ENCODE measurements at regions not wholly inside any gene's neighbourhood (a gene's known extent, or its start where the extent isn't known, plus 50 kb on each side); places are given as distances from the start of the nearest gene placed in this dataset.

GRCh38 chr4:108227923-108228322, 59.2 kb upstream of the LEF1 start:
- intact Hi-C loops (cut with micrococcal nuclease) = no loop called here
- no peak overlapping the region for H3K27ac ChIP-seq (ENCODE audit: low read length in 2 of 2)

DNA sequence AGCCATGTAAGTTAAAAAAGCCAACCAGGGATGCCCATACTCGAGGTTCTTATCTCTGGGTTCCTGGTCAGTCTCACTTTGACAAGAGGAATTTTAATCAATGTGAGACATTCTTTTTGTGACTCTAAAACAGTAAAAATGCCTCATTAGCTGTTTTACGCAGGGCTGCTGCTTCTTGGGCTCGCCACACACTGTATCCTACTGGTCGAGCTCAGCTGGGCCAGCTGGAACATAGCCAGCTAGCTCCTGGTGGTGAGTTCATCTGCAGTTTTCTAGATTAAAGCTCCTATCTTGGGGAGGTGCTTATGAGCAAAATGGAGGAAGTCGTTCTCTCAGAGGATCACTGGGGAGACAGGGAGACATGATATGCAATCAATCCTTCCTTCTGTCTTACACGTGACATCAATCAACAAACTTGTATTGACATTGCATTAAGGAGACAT, 55.9 kb upstream of the LEF1 start:
- Histone ChIP-seq H3K4me3 (ENCODE audit: control extremely low read depth in 1 of 5, extremely low read depth in 1 of 5, insufficient read depth in 1 of 5, low read depth in 2 of 5, low read length in 4 of 5) (no peak overlapping the region), H3K4me2 (replicated peaks; ENCODE audit: low read depth, low read length, poor library complexity, severe bottlenecking) (no peak overlapping the region), H3K36me3 (replicated peaks in 1 of 2; ENCODE audit: control extremely low read depth in 1 of 2, control insufficient read depth in 1 of 2, extremely low read depth in 1 of 2, insufficient read depth in 2 of 2, low read length in 1 of 2) (no peaks in the 10 kb centered on the region), H3K27ac (ENCODE audit: low read length in 2 of 2) (no peak overlapping the region), H3K79me2 (ENCODE audit: control insufficient read depth, insufficient read depth, low read length) (no peaks in the 10 kb centered on the region), H3K4me1 (ENCODE audit: control insufficient read depth in 2 of 2, insufficient read depth in 2 of 2, low read length in 2 of 2) (no peaks in the 10 kb centered on the region), H3K9me3 (ENCODE audit: control extremely low read depth in 1 of 3, control insufficient read depth in 2 of 3, insufficient read depth in 1 of 3, low read length in 2 of 3) (peaks cover 0 to 4% (median 3%) of the 10 kb centered on the region in 3 donors), H3K27me3 (replicated peaks in 1 of 4; ENCODE audit: control extremely low read depth in 1 of 4, control insufficient read depth in 3 of 4, insufficient read depth in 4 of 4, low read length in 3 of 4) (no peaks in the 10 kb centered on the region), H3K9ac (ENCODE audit: low read length) (no peak overlapping the region), H2AFZ (ENCODE audit: insufficient read depth, low read depth, low read length, poor library complexity, severe bottlenecking) (no peak overlapping the region), H4K20me1 (ENCODE audit: control insufficient read depth, insufficient read depth, low read length, poor library complexity, severe bottlenecking) (no peaks in the 10 kb centered on the region)
- peaks cover 4% of the 10 kb centered on the region for H3K9me3 Mint-ChIP-seq (ENCODE audit: insufficient read depth)
- 84% methylated on average over 4 of the region's 6 CpGs for WGBS (ENCODE audit: insufficient coverage)
- intact Hi-C loops (cut with micrococcal nuclease) = no loop called here
- DNase-seq = no peak
- no peaks in the 10 kb centered on the region for H3K4me1 Mint-ChIP-seq
- H3K27me3 Mint-ChIP-seq = no peaks in the 10 kb centered on the region
- no peak overlapping the region for H3K27ac Mint-ChIP-seq
- ATAC-seq (ENCODE audit: low read depth) = no peak
- TF ChIP-seq, protein P1, sequence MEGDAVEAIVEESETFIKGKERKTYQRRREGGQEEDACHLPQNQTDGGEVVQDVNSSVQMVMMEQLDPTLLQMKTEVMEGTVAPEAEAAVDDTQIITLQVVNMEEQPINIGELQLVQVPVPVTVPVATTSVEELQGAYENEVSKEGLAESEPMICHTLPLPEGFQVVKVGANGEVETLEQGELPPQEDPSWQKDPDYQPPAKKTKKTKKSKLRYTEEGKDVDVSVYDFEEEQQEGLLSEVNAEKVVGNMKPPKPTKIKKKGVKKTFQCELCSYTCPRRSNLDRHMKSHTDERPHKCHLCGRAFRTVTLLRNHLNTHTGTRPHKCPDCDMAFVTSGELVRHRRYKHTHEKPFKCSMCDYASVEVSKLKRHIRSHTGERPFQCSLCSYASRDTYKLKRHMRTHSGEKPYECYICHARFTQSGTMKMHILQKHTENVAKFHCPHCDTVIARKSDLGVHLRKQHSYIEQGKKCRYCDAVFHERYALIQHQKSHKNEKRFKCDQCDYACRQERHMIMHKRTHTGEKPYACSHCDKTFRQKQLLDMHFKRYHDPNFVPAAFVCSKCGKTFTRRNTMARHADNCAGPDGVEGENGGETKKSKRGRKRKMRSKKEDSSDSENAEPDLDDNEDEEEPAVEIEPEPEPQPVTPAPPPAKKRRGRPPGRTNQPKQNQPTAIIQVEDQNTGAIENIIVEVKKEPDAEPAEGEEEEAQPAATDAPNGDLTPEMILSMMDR (IDR thresholded peaks at IDR 0.05) = no peak
- TF ChIP-seq EZH2 (IDR thresholded peaks at IDR 0.05; ENCODE audit: borderline replicate concordance, insufficient read depth, low read depth, low read length, poor library complexity, severe bottlenecking) = no peak
- ChIA-PET POLR2A (no interaction called here), CTCF (no interaction called here)
- no peak overlapping the region for H3K4me3 Mint-ChIP-seq

More at GRCh38 chr4:108227923-108228322, 59.2 kb upstream of the LEF1 start:
- CTCF ChIA-PET = no interaction called here
- H3K27me3 ChIP-seq (replicated peaks in 1 of 4; ENCODE audit: control extremely low read depth in 1 of 4, control insufficient read depth in 3 of 4, insufficient read depth in 4 of 4, low read length in 3 of 4) = no peaks in the 10 kb centered on the region
- H3K9ac ChIP-seq (ENCODE audit: low read length) = no peak overlapping the region
- ATAC-seq (ENCODE audit: low read depth) (no peak), DNase-seq (no peak)
- no peaks in the 10 kb centered on the region for H3K4me1 Mint-ChIP-seq
- H3K27ac Mint-ChIP-seq = no peak overlapping the region
- peaks cover 6% of the 10 kb centered on the region for H3K9me3 Mint-ChIP-seq (ENCODE audit: insufficient read depth)
- no peak overlapping the region for H3K4me3 Mint-ChIP-seq
- WGBS (ENCODE audit: insufficient coverage) = 0% methylated on average over 1 of the region's 4 CpGs
- no peaks in the 10 kb centered on the region for H3K4me1 ChIP-seq (ENCODE audit: control insufficient read depth in 2 of 2, insufficient read depth in 2 of 2, low read length in 2 of 2)
- H3K36me3 ChIP-seq (replicated peaks in 1 of 2; ENCODE audit: control extremely low read depth in 1 of 2, control insufficient read depth in 1 of 2, extremely low read depth in 1 of 2, insufficient read depth in 2 of 2, low read length in 1 of 2) = no peaks in the 10 kb centered on the region
- no peaks in the 10 kb centered on the region for H3K79me2 ChIP-seq (ENCODE audit: control insufficient read depth, insufficient read depth, low read length)
- no peaks in the 10 kb centered on the region for H3K27me3 Mint-ChIP-seq
- no peak overlapping the region for H2AFZ ChIP-seq (ENCODE audit: insufficient read depth, low read depth, low read length, poor library complexity, severe bottlenecking)
- TF ChIP-seq, protein P1 (IDR thresholded peaks at IDR 0.05) = no peak
- no peak for TF ChIP-seq EZH2 (IDR thresholded peaks at IDR 0.05; ENCODE audit: borderline replicate concordance, insufficient read depth, low read depth, low read length, poor library complexity, severe bottlenecking)
- no peak overlapping the region for H3K4me3 ChIP-seq (ENCODE audit: control extremely low read depth in 1 of 5, extremely low read depth in 1 of 5, insufficient read depth in 1 of 5, low read depth in 2 of 5, low read length in 4 of 5)
- POLR2A ChIA-PET = no interaction called here
- H4K20me1 ChIP-seq (ENCODE audit: control insufficient read depth, insufficient read depth, low read length, poor library complexity, severe bottlenecking) = no peaks in the 10 kb centered on the region
- peaks cover 0 to 4% (median 3%) of the 10 kb centered on the region in 3 donors for H3K9me3 ChIP-seq (ENCODE audit: control extremely low read depth in 1 of 3, control insufficient read depth in 2 of 3, insufficient read depth in 1 of 3, low read length in 2 of 3)
- no peak overlapping the region for H3K4me2 ChIP-seq (replicated peaks; ENCODE audit: low read depth, low read length, poor library complexity, severe bottlenecking)

Measured in B cell (primary cell).